Parathyroid adenoma (tissue), 2 donors: ENCODE measurements at regions not wholly inside any gene's neighbourhood (a gene's known extent, or its start where the extent isn't known, plus 50 kb on each side); places are given as distances from the start of the nearest gene placed in this dataset.

Source experiments
- H2AFZ ChIP-seq: fragments of 300-600 bp; sonication (generic); one replicate; pipeline ENCODE4 v1.7.0; 2017; ENCODE audit warnings: antibody characterized with exemption, mild to moderate bottlenecking
- H3K27ac ChIP-seq: fragments of 300-600 bp; sonication (generic); one replicate; pipeline ENCODE4 v1.7.0; 2017
- H3K27me3 ChIP-seq: fragments of 300-600 bp; sonication (generic); one replicate; pipeline ENCODE4 v1.7.0; 2017; ENCODE audit warnings: low read length; ENCODE audit not compliant: control insufficient read depth, insufficient read depth
- H3K36me3 ChIP-seq: fragments of 300-600 bp; sonication (generic); one replicate; pipeline ENCODE4 v1.7.0; 2017; ENCODE audit warnings: low read length; ENCODE audit not compliant: control insufficient read depth, insufficient read depth
- H3K4me1 ChIP-seq: fragments of 300-600 bp; sonication (generic); one replicate; pipeline ENCODE4 v1.7.0; 2017; ENCODE audit warnings: control low read depth
- H3K4me2 ChIP-seq: fragments of 300-600 bp; sonication (generic); one replicate; pipeline ENCODE4 v1.7.0; 2017; ENCODE audit warnings: low read length
- H3K4me3 ChIP-seq: fragments of 300-600 bp; sonication (generic); one replicate; pipeline ENCODE4 v1.7.0; 2017; ENCODE audit warnings: low read depth, low read length
- H3K79me2 ChIP-seq: fragments of 300-600 bp; sonication (generic); one replicate; pipeline ENCODE4 v1.7.0; 2017; ENCODE audit warnings: control low read depth
- H3K9ac ChIP-seq: fragments of 300-600 bp; sonication (generic); one replicate; pipeline ENCODE4 v1.7.0; 2017; ENCODE audit warnings: mild to moderate bottlenecking
- H3K9me3 ChIP-seq: fragments of 300-600 bp; sonication (generic); one replicate; pipeline ENCODE4 v1.7.0; 2017; ENCODE audit warnings: low read length; ENCODE audit not compliant: control insufficient read depth
- TF ChIP-seq, protein P1 (sequence below): fragments of 300-600 bp; sonication (generic); IDR thresholded peaks from one replicate; pipeline ENCODE4 v1.7.0; 2017; ENCODE audit warnings: antibody characterized with exemption, mild to moderate bottlenecking
- donor health status: primary hyperparathyroidism.

DNA sequence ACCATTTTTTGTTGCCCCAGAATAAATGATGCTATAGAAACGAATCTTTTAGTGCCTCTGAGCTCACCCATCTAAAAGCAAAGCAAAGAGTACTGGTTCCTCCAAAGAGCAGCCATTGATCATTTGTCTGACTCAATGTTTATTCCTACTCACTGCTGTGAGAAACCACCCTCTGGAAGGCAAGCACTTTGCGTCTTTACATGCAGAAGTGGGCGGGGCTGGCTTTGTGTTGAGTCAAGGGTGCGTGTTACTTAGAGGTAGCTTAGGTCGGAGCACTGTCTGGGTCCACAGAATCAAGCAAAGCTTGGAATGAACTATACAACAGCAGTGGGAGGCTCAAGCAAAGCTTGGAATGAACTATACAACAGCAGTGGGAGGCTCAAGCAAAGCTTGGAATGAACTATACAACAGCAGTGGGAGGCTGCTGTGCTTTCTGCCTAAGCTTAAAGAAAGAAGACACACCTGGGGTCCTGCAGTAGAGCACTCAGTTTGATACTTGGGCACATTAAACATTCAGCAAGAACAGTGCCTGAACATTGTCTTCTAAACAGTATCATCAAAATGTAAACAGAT, 77.2 kb upstream of the PRICKLE1 start:
- Histone ChIP-seq H3K9ac (no peak overlapping the region), H3K27me3 (no peaks in the 10 kb centered on the region), H3K79me2 (no peaks in the 10 kb centered on the region), H3K4me2 (no peak overlapping the region), H2AFZ (no peak overlapping the region), H3K4me3 (no peak overlapping the region), H3K4me1 (no peaks in the 10 kb centered on the region), H3K36me3 (no peaks in the 10 kb centered on the region), H3K27ac (no peak overlapping the region), H3K9me3 (no peaks in the 10 kb centered on the region)
- TF ChIP-seq, protein P1, sequence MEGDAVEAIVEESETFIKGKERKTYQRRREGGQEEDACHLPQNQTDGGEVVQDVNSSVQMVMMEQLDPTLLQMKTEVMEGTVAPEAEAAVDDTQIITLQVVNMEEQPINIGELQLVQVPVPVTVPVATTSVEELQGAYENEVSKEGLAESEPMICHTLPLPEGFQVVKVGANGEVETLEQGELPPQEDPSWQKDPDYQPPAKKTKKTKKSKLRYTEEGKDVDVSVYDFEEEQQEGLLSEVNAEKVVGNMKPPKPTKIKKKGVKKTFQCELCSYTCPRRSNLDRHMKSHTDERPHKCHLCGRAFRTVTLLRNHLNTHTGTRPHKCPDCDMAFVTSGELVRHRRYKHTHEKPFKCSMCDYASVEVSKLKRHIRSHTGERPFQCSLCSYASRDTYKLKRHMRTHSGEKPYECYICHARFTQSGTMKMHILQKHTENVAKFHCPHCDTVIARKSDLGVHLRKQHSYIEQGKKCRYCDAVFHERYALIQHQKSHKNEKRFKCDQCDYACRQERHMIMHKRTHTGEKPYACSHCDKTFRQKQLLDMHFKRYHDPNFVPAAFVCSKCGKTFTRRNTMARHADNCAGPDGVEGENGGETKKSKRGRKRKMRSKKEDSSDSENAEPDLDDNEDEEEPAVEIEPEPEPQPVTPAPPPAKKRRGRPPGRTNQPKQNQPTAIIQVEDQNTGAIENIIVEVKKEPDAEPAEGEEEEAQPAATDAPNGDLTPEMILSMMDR: no peak

DNA sequence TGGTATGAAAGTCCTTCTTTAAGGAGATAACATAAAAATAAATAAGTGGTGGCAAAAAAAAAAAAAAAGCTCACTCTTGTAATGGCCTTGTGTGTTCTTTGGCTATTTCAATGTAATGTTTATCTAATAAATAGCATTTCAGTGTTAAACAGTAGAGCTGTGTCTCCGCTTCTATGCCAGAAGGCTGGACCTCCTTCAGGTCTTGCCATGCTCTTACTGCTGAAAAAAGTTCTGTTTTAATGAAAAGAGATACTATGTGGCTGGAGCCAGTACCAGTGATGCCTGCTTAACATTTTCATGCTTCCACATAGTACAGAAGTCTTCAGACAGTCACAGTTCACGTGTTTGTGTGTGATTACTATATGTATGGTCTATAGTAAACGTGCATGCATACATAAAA, 74.1 kb upstream of the PRICKLE1 start:
- no peaks in the 10 kb centered on the region for H3K9me3 ChIP-seq
- H3K4me2 ChIP-seq: no peak overlapping the region
- no peaks in the 10 kb centered on the region for H3K79me2 ChIP-seq
- no peaks in the 10 kb centered on the region for H3K27me3 ChIP-seq
- no peaks in the 10 kb centered on the region for H3K4me1 ChIP-seq
- H2AFZ ChIP-seq: no peak overlapping the region
- no peak overlapping the region for H3K4me3 ChIP-seq
- no peak overlapping the region for H3K9ac ChIP-seq
- no peak overlapping the region for H3K27ac ChIP-seq
- TF ChIP-seq, protein P1: no peak
- no peaks in the 10 kb centered on the region for H3K36me3 ChIP-seq

- no peak overlapping the region for H2AFZ ChIP-seq
- no peak overlapping the region for H3K27ac ChIP-seq
- H3K27me3 ChIP-seq: no peaks in the 10 kb centered on the region
- no peak overlapping the region for H3K4me3 ChIP-seq
- no peaks in the 10 kb centered on the region for H3K79me2 ChIP-seq
- no peaks in the 10 kb centered on the region for H3K9me3 ChIP-seq
- H3K36me3 ChIP-seq: no peaks in the 10 kb centered on the region
- H3K4me1 ChIP-seq: no peaks in the 10 kb centered on the region
- TF ChIP-seq, protein P1: no peak
- H3K9ac ChIP-seq: no peak overlapping the region
- no peak overlapping the region for H3K4me2 ChIP-seq
Measured at GRCh38 chr12:42660968-42661937, 71.7 kb upstream of the PRICKLE1 start.

GRCh38 chr12:42660117-42660516, 70.6 kb upstream of the PRICKLE1 start:
- no peaks in the 10 kb centered on the region for H3K79me2 ChIP-seq
- H3K36me3 ChIP-seq: no peaks in the 10 kb centered on the region
- H3K9ac ChIP-seq: no peak overlapping the region
- H3K27ac ChIP-seq: no peak overlapping the region
- no peak overlapping the region for H3K4me3 ChIP-seq
- no peak overlapping the region for H2AFZ ChIP-seq
- H3K4me2 ChIP-seq: no peak overlapping the region
- H3K9me3 ChIP-seq: no peaks in the 10 kb centered on the region
- H3K27me3 ChIP-seq: no peaks in the 10 kb centered on the region
- TF ChIP-seq, protein P1: no peak
- no peaks in the 10 kb centered on the region for H3K4me1 ChIP-seq
